HG03520 (cell line): ENCODE measurements at regions not wholly inside any gene's neighbourhood (a gene's known extent, or its start where the extent isn't known, plus 50 kb on each side); places are given as distances from the start of the nearest gene placed in this dataset.
"Not testable (repeated sequence)": the region's sequence is repeated elsewhere in the genome, so short reads cannot be mapped to it uniquely, and the experiment has no call there.

ENCODE experiments used
- ATAC-seq: cut with Tn5 transposase; IDR thresholded peaks from one replicate; pipeline ENCODE4 v1.9.1; 2021; ENCODE audit warnings: mild to moderate bottlenecking, moderate library complexity; ENCODE audit not compliant: unreplicated experiment

GRCh38 chr2:186164325-186164724 lies 321.7 kb upstream of the ZC3H15 start:
- no peak for ATAC-seq

- no peak for ATAC-seq
Observed at GRCh38 chr2:186170693-186171092, 315.4 kb upstream of the ZC3H15 start.

GRCh38 chr2:186181625-186182024 lies 304.4 kb upstream of the ZC3H15 start:
- no peak for ATAC-seq

- not testable (repeated sequence) for ATAC-seq
Observed at GRCh38 chr2:186182366-186182765, 303.7 kb upstream of the ZC3H15 start.

GRCh38 chr2:186183406-186183805 lies 302.7 kb upstream of the ZC3H15 start:
- ATAC-seq: no peak

GRCh38 chr2:186187854-186188253 lies 298.2 kb upstream of the ZC3H15 start:
- no peak for ATAC-seq

GRCh38 chr2:186189816-186190215 lies 296.2 kb upstream of the ZC3H15 start:
- no peak for ATAC-seq

GRCh38 chr2:186195696-186196095 lies 290.4 kb upstream of the ZC3H15 start:
- ATAC-seq: no peak

GRCh38 chr2:186197955-186198354 lies 288.1 kb upstream of the ZC3H15 start:
- ATAC-seq: no peak

GRCh38 chr2:186199029-186199428 lies 287.0 kb upstream of the ZC3H15 start:
- no peak for ATAC-seq

GRCh38 chr2:186201371-186201770 lies 284.7 kb upstream of the ZC3H15 start:
- ATAC-seq: no peak

- ATAC-seq: no peak
Observed at GRCh38 chr2:186205254-186205911, 280.7 kb upstream of the ZC3H15 start.

GRCh38 chr2:186209532-186209931 lies 276.5 kb upstream of the ZC3H15 start:
- no peak for ATAC-seq

GRCh38 chr2:186220409-186220808 lies 265.7 kb upstream of the ZC3H15 start:
- no peak for ATAC-seq

- ATAC-seq: no peak
Observed at GRCh38 chr2:186229265-186229664, 256.8 kb upstream of the ZC3H15 start.

GRCh38 chr2:186241874-186242273 lies 244.2 kb upstream of the ZC3H15 start:
- no peak for ATAC-seq

- no peak for ATAC-seq
Observed at GRCh38 chr2:186254759-186255158, 231.3 kb upstream of the ZC3H15 start.

- no peak for ATAC-seq
Observed at GRCh38 chr2:186255823-186256222, 230.2 kb upstream of the ZC3H15 start.

- no peak for ATAC-seq
Observed at GRCh38 chr2:186256540-186256939, 229.5 kb upstream of the ZC3H15 start.

- ATAC-seq: no peak
Observed at GRCh38 chr2:186263673-186264250, 222.3 kb upstream of the ZC3H15 start.

GRCh38 chr2:186269536-186269935 lies 216.5 kb upstream of the ZC3H15 start:
- ATAC-seq: no peak

- no peak for ATAC-seq
Observed at GRCh38 chr2:186273953-186274352, 212.1 kb upstream of the ZC3H15 start.
